ENCODE measurements at regions not wholly inside any gene's neighbourhood (a gene's known extent, or its start where the extent isn't known, plus 50 kb on each side); places are given as distances from the start of the nearest gene placed in this dataset.

DNA sequence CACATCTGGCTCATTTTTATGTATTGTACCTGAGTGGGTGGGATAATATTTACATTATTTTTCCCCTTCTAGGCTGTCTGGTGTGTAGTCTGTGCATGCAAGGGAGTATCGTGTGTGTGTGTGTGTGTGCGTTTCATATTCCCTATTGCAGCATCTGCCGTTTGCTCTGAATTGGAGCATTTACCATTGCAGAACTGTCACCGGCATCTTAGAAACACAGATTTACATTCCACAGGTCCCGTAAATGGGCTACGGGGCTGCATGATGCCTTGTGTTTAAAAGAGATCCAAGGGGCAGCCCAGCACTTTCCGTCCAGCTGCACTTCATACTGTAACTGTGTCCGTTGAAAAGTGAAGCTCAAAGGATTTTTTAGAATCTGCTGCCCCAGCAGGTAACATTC, 167.1 kb upstream of the KIAA1217 start:
- no peak for DNase-seq

DNA sequence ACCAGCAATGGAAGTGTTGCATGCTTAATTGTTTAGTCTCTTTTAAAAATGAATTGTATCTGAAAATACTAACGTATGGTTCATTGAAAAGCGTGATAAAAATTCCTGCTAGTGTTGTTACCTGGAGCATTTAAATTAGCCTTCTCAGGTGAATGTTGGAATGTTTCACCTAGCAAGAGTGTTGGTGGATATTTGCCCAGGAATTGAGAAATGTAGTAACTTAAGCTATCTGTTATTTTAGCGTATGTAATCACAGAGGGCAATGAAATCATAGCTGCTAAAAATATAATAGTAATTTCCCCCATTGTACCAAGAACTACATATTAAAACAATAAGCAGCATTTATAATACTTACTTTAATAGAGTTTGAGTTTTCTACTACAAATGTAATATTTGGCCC, 166.1 kb upstream of the KIAA1217 start:
- no peak for DNase-seq

DNA sequence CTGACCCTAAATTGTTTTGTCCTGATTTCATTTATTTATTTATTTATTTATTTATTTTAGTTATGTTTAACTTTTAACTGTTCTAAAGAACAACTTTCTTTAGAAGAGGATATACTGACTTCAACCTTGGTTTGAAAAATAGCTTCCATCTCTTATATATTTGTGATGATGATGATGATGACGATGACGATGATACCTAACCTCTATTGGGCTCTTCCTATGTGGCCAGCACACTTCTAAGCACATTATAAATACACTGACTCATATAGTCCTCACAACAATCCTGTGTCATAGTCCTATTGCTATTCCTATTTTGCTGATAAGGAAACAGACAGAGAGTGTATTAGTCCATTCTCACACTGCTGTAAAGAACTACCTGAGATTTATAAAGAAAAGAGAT, 162.9 kb upstream of the KIAA1217 start:
- no peak for DNase-seq

DNA sequence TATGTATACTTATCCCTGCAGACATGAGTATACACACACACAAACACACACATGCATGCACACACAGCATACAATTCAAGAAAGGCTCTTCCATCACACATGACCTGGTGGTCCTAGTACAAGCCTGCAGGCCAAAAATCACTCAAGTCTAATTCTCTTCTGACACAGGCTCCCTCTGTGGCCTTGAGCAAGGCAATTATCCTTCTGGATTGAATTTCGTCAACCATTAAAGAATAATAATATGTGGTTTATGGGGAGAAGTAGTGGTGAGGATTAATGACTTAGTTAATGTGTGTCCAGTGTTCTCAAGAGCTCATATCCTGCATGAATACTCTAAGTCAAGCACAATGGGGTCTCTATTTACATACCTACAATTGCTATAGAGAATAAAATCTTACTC, 161.8 kb upstream of the KIAA1217 start:
- no peak for DNase-seq

DNA sequence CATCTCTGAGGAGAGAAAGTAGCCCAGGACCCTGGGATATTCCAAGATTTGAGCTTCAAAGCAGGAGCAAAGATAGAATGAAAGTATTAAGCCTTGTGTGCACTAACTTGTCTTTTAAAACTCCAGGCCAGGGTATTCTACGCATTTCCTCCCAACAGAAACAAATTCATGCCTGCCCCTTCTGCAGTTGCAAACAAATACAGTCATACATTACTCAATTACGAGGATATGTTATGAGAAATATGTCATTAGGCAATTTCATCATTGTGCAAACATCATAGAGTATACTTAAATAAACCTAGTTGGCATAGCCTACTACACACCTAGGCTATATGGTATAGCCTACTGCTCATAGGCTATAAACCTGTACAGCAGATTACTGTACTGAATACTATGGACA, 154.5 kb upstream of the KIAA1217 start:
- DNase-seq = no peak

DNA sequence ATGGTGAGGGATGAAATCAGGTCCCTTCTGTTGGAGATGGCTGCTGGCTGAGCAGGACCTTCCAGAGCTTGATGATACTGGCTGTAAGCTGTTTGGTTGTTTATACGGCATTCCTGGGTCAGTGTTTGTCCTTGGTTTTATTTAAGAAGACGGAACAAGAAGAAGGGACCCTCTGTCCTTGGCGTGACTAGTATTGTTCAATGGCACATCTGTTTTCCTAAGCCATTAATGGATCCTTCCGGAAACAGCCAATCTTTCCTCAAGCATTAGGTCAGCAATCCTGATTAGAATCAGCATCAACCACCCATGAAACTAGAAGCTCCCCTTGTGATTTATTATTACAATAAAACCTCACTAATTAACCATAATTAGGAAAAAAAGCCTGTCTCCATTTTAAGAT, 128.7 kb upstream of the KIAA1217 start:
- DNase-seq = no peak

DNA sequence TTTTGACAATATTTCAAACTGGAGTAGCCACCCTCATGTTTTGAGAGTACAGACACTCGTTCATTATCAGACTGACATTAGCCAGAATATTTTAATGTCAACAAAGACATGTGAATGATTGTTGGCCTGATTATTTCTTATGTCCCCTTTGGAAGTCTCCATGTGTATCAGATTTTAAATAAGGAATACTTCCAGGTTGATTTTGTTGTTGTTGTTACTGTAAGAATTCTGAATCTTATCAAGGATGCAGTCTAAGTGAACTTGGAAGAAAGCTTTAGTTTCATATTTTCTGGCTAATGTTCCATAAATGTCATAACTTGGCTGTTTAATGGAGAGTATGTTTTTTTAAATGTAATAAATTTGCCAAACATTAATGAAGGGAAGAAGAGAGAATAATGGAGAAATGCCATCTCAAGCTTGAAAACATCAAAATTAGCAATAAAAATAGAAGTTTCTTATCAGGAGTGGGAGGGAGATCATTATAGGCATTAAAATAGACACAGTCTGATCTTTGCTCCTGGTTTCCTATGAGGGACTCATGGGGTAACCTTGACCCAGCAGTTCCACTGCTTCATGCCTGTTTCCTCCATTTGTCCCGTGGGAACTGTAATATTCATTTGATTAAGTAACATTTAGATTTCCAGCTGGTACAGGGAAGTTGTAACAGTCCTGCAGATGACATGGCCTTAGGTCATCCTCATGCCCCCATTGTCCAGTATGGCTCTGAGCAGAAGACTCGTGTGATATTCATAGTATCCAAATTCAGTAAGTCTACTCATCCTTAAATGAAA, 122.4 kb upstream of the KIAA1217 start:
- DNase-seq = no peak

DNA sequence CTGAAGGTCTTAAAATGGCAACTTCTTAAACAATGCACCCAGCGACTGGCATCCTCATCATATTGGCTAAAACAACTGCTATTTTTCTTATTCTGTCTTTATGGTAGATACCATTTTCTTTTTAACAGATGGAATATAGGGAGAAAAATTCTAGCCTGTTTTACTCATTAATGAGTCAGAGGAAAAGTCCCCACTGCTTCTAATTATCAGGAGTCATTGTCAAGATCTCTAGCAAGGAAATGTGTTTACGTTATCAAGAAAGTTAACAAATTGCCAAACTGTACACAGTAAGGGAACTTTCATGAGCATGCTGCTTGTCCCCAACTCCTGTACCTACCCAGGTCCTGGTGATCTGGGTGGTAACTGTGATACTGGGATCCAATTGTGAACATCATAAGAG, 117.7 kb upstream of the KIAA1217 start:
- DNase-seq = no peak

DNA sequence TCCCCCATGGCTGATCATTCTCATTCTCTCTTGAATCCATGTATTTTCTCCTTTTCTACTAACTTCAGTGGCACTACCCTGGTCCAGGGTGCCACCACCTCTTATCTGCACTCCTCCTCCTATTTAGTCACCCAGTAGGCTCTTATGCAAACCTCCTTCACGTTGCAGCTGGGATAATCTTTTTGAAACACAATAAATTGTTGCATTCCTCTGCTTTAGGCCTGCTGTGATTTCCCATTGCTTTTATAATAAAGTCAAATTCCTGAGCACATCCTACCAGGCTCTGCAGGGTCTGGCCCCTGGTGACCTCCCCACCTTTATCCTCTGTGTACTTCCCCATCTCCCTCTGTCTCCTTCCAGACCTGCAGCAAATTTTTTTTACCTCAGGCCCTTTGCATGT, 112.7 kb upstream of the KIAA1217 start:
- no peak for DNase-seq

DNA sequence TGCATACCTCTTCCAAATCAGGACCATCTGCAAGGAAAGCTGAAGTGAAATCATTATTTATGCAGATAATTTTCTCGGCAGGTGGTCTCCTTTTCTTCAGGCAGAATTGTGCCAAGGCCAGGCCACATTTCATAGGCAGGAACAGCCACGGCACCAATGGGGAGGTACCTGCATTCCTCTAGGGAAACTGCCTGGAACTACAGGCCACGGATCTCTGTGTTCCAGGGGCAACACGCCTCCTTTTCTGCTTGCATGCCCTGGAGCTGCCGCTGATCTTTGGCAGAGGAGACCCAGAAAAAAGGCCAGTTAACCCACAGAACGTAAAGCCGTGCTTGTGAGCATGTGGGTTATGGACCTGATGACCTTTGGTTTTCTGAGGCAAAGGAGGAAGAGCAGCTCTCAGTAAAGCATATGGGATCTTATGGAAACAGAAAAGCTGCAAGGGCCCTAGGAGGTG, 111.2 kb upstream of the KIAA1217 start:
- no peak for DNase-seq

DNA sequence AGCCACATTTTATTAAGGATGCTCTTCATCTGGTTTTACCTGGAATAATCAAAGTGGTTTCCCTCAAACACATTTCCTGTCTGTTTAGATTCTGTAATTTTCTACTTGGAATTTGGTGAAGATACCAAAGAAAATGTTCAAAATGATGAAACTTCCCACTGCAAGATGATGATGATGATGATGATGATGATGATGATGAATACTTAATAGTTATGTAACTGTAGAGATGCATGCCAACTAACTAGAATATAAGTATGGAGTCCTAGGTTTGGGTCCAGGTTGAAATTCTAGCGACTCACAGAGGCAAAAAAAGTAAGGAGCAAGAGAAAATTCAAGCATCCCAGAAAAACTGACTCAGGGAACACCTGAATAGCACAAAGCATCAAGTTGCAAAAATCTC, 104.0 kb upstream of the KIAA1217 start:
- no peak for DNase-seq

DNA sequence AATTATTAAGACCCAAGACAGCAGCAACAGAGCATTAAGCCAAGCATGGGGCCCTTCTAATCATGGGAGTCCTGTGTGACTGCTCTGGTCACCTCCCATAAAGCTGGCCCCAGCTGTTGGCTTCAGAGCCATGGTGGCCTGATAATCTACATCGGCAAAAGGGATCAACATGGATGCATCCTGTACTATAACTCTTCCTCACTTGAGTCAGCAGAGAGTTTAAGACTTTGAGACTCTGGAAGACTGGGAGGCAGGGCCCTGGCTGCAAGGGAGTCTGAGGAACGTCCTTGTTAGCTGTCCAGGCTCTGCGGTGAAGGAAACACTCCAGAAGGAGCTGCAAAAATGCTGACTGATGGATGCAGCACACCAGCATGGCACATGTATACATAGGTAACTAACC, 95.0 kb upstream of the KIAA1217 start:
- no peak for DNase-seq

DNA sequence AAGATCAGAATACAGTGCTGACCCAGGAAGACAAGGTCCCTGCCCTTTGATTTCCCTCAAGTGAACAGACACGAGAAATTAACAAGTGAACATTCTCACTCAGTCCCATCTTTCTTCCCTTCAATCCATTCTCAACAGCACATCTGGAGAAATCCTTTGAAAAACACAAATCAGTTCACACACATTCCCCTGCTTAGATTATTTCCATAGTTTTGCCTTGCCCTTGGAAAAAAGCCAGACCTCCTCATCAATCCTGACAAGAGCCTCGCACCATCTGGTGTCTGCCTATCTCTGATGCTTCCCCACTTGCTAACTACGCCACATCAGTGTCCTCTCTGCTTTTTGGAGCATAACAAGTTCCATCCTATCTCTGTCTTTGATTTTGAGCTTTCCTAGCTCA, 94.4 kb upstream of the KIAA1217 start:
- DNase-seq = no peak

DNA sequence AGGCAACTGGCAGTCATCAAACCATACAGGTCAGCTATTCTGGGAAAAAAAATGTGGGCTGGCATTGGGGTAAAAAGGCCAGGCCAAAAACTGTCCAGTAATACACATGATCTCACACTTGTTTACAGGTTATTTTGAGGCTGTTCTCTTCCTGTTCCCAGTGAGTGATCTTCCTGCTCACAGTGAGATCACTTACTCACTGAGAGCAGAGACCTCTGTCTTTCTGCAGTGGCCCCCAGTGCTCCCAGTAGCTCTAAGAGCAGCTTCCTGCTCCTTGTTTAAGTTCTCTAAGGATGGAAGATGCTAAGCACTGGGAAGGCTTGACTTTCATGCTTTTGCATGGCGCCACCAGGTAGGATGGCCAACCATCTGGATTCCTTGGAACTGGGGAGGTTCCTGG, 93.5 kb upstream of the KIAA1217 start:
- DNase-seq = no peak

DNA sequence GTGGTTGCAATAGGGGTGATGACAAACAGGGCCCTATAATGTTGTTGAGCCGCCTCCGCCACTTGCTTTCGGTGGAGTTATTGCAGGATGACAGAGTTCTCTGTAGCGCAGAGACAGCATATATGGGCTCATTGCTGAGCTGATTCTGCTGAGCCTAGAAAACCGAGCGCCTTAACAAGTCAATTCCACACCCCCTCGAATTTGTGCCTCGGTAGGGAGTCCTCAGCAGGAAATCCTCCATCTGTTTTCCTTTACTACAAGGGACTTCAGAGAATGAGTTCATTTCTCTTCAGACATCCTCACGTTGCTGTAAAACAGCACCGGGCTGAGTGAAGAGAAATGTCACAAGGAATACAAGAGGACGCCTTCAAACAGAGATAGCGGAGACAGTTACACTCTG, 90.7 kb upstream of the KIAA1217 start:
- DNase-seq = no peak

DNA sequence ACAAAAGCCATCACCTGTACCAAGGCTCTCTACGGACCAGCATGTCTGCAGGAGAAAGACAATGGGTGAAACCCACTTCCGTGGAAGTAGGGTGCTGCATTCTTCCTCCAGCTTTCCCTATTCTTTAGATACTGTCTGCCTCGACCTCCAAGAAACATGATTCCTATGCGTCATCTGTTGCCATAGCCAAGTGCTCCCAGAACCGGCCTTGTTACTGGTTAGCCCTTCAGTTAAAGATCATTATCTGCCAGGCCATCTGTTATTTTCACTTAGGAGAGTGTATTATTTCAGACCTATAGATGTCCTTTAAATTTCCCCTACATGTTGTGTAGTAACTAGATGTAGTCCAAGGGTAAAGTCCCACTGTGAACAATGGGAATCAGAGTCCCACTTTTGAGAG, 89.0 kb upstream of the KIAA1217 start:
- no peak for DNase-seq

DNA sequence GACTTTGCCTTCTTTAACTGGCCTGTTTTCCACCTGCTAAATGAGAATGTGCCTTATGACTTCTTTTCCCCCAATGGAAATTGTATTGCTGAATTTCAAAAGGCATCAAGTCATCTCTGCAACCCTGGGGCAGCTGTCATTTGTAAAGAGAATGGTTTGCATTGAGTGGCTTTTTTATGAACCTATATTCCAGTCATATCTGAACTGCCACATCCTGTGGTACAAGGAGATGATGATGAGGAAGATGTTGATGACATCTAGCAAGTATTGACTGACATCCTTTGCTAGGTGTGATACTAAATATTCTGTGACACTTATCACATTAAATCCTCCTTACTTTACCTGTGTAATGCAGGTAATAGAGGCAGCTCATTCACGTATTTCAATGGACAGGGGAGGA, 88.3 kb upstream of the KIAA1217 start:
- DNase-seq = no peak

DNA sequence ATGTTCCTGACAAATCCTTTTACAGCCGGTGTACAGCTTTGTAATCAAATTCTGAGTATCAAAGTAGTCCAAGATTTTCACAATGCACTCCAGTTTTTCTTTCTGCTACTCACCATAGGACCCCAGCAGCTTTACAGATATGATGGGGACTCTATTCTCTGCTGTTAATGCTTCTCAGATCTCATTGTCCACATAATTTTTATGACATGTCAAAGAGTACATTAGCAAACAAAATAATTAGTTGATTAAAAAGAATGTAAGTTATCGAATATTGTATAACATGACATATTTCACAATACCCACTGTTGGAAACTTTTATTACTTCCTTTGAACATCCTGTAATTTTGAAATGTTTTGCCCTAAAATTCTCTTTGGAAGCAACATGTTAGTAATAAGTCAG, 81.4 kb upstream of the KIAA1217 start:
- DNase-seq = no peak

DNA sequence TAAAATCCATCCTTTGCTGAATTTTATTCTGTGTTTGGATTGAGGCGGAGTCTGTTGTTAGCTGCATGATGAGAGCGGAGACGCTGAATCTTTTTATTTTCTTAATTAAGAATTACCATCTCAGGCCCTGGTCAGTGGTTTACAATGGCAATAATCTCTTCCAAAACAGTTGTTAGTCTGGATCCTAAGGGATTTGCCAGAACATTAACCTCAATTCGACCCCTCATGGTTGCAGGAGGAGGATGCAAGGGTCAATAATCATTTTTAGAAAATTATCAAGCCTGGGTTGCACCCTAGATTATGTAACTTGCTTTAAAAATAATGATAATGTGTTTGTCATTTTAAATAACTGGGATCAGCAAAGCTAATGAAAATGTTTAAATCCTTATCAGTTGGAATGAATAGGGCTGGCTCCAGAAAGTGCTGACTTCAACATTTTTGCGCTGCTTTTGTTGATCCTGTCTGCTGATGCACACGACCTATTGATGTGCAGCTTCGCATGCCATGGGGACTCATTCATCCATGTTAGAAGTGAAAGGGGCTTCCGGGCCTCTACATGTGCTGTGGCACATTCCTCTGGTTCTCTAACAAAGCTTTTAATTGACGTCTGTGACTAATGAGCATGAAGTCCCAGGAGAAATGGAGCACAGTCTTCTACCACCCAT, 80.7 kb upstream of the KIAA1217 start:
- DNase-seq = no peak

DNA sequence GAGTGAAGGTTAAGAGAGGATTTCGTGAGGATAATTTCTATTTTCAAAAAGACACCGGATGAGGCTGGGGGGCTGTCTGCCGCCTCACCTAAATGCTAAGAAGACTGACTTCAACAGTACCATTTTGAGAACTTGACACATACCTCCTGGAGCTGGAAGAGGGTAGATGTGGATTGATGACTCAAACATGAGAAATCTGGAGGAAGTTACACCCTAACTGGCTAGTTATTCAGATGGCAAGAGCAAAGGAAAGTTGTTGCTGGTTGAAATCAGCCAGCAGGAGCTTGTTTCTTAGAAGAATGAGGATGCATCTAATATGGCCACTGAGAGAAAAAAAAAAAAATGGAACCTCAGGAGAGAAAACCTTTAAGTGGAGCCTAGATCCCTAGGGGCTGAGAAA, 76.2 kb upstream of the KIAA1217 start:
- DNase-seq = no peak

DNA sequence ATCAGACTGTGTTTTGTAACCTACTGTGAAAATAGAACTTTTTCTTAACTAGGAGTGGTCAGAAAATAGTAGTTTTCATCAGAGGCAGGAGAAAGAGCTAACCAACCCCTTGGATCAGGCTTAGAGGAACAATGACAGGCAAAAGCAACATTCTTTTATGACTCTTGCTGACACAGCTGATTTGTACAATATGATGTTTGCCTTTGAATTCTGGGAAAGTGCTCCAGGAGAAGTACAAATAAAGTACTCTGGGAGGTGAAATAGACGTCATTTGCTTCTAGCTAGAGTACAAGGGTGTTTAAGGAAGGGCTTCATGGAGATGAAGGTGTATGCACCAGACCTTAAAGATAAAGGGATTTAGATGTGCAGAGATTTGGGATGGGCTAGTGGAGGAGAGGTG, 75.1 kb upstream of the KIAA1217 start:
- DNase-seq = no peak

DNA sequence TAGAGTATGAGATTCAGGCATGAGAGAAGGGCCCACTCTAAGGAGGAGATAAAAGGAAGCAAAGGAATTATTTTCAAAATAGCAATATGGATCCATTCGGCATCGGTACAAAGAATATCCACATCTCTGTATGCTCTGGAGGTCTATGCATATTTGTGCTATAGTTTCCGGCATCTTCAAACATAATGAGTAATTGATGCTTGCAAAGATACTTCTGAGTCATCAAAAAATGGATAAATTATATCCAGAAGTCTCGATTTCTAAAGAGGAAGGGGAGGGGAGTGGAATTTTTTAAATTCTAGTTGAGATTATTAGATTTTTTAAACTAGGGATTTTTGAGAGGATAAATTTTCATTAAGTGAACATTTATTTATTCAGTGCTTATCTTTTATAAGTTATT, 72.9 kb upstream of the KIAA1217 start:
- DNase-seq = no peak

DNA sequence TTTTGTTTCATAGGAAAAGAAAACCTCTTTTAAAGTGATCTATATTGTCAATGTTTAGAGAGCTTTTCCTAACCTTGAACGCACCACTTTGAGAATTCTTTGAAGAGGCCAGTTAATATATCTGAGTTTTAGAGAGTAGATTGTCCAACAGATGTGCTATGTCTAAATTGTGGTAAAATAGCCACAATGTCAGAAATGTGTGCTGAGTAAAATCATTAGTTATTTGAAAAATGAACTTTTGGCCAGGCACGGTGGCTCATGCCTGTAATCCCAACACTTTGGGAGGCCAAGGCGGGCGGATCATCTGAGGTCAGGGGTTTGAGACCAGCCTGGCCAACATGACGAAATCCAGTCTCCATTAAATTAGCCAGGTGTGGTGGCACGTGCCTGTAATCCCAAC, 61.6 kb upstream of the KIAA1217 start:
- no peak for DNase-seq

DNA sequence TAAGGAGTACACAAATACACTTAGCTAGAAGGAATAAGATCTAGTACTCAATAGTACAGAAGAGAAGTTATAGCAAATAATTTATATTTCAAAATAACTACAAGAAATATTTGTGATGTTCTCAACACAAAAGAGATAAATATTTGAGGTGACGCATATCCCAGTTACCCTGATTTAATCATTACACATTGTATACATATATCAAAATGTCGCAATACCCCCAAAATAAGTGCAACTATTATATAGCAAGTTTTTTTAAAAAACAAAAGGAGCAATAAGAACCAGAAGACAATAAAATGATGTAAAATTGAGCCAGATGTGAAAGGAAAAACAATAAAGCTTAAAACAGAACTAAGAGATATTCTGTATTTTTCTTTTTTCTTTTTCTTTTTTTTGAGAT, 59.3 kb upstream of the KIAA1217 start:
- no peak for DNase-seq

DNA sequence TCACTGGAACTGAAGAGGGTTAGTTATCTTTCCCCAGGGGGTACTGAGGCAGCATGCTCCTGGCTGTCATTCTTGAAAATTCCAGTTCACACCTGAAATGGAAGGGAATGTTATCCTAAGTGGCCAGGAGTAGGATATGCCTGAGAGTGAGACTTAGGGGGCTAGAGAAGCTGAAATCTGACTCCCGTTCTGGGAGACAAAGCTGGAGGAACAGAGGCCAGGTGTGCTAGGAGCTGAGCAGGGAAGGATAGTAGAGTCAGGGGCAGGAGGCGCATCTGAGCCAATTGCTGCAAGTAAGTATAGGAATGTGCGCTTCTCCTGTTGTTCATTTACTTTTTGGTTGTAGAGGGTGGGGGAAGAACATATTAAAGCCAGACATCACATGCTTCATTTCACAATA, 58.1 kb upstream of the KIAA1217 start:
- DNase-seq = no peak

Data from SIG-M5 (cell line).